ENCODE measurements at regions not wholly inside any gene's neighbourhood (a gene's known extent, or its start where the extent isn't known, plus 50 kb on each side); places are given as distances from the start of the nearest gene placed in this dataset.

DNA sequence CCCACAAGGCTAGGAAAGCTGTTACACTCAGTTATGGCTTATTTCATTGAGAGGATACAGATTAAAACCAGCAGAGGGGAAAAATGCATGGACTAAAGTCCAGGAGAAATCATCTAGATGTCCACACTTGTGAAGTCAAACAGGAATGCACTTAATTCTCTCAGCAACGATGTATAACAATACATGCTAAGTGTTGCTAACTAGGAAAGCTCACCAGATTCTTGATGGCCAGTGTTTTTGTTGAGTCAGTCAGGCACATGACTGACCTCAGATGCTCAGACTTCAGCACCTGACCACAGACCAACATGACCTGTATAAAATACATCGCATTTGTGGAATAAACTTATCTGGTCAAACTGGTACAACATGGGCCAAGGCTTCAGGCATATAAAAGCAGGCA is 470.2 kb upstream of the PRR20A start:
- TF ChIP-seq EZH2 (IDR thresholded peaks at IDR 0.05; ENCODE audit: low read length, unreplicated experiment) (no peak), EZH2phosphoT487 (IDR thresholded peaks at IDR 0.05; ENCODE audit: borderline replicate concordance, low read length) (no peak)

Measured in PC-3 (cell line).